Upper lobe of right lung (tissue), 1 donor: ENCODE measurements at regions not wholly inside any gene's neighbourhood (a gene's known extent, or its start where the extent isn't known, plus 50 kb on each side); places are given as distances from the start of the nearest gene placed in this dataset.

Source experiments
- ATAC-seq: fragments of 200-7000 bp; cut with Tn5 transposase; one replicate; pipeline ENCODE4 v1.9.1; 2020; ENCODE audit warnings: mild to moderate bottlenecking, moderate library complexity
- DNase-seq: peaks from one replicate; pipeline ENCODE4 v3.0.0-alpha.2; 2020
- H3K27ac ChIP-seq: fragments of 200-600 bp; one replicate; pipeline ENCODE4 v1.8.0; 2022
- H3K27me3 ChIP-seq: fragments of 200-600 bp; one replicate; pipeline ENCODE4 v1.8.0; 2022; ENCODE audit warnings: mild to moderate bottlenecking
- H3K36me3 ChIP-seq: fragments of 200-600 bp; one replicate; pipeline ENCODE4 v1.8.0; 2022
- H3K4me1 ChIP-seq: fragments of 200-600 bp; one replicate; pipeline ENCODE4 v1.8.0; 2022
- H3K4me3 ChIP-seq: fragments of 200-600 bp; one replicate; pipeline ENCODE4 v1.8.0; 2022; ENCODE audit warnings: mild to moderate bottlenecking
- H3K9me3 ChIP-seq: fragments of 200-600 bp; one replicate; pipeline ENCODE4 v1.8.0; 2022
- CTCF ChIP-seq: fragments of 200-600 bp; IDR thresholded peaks from one replicate; pipeline ENCODE4 v1.8.0; 2022; ENCODE audit warnings: antibody characterized with exemption
- intact Hi-C: fragments of 100-400 bp; cut with DNase I; formaldehyde crosslinking; loops from one replicate; pipeline ENCODE4 v1.11.0; 2022
- donor health status: DM: no; HTN: yes; CAD: no; lungs with severe emphysema.

- ATAC-seq (no peak), DNase-seq (no peak)
- Histone ChIP-seq H3K4me1 (no peaks in the 10 kb centered on the region), H3K36me3 (no peaks in the 10 kb centered on the region), H3K4me3 (no peak overlapping the region), H3K27ac (no peak overlapping the region), H3K27me3 (no peaks in the 10 kb centered on the region), H3K9me3 (no peaks in the 10 kb centered on the region)
- TF ChIP-seq CTCF, result no peak
- intact Hi-C loops, result no loop called here
These were observed 651.0 kb downstream of the NR2F1-AS1 start for GRCh38 chr5:92930057-92930456.

GRCh38 chr5:92927291-92927778 lies 653.7 kb downstream of the NR2F1-AS1 start:
- TF ChIP-seq CTCF, result no peak
- H3K4me1 ChIP-seq, result no peaks in the 10 kb centered on the region
- no peak overlapping the region for H3K4me3 ChIP-seq
- no peak for ATAC-seq
- no peaks in the 10 kb centered on the region for H3K9me3 ChIP-seq
- intact Hi-C loops, result no loop called here
- no peak overlapping the region for H3K27ac ChIP-seq
- no peaks in the 10 kb centered on the region for H3K36me3 ChIP-seq
- no peak for DNase-seq
- no peaks in the 10 kb centered on the region for H3K27me3 ChIP-seq

- no peaks in the 10 kb centered on the region for H3K9me3 ChIP-seq
- H3K27me3 ChIP-seq, result no peaks in the 10 kb centered on the region
- no peaks in the 10 kb centered on the region for H3K4me1 ChIP-seq
- TF ChIP-seq CTCF, result no peak
- intact Hi-C loops, result no loop called here
- ATAC-seq (no peak), DNase-seq (no peak)
- H3K36me3 ChIP-seq, result no peaks in the 10 kb centered on the region
- H3K27ac ChIP-seq, result no peak overlapping the region
- H3K4me3 ChIP-seq, result no peak overlapping the region
These were observed 657.1 kb downstream of the NR2F1-AS1 start for GRCh38 chr5:92923885-92924284.

- Histone ChIP-seq H3K27ac (no peak overlapping the region), H3K9me3 (no peaks in the 10 kb centered on the region), H3K4me1 (no peaks in the 10 kb centered on the region), H3K36me3 (no peaks in the 10 kb centered on the region), H3K27me3 (no peaks in the 10 kb centered on the region), H3K4me3 (no peak overlapping the region)
- ATAC-seq, result peak; percentile 26
- intact Hi-C loops, result no loop called here
- no peak for TF ChIP-seq CTCF
- DNase-seq, result no peak
These were observed 658.6 kb downstream of the NR2F1-AS1 start for GRCh38 chr5:92922231-92922967.

- DNase-seq (no peak), ATAC-seq (no peak)
- Histone ChIP-seq H3K9me3 (no peaks in the 10 kb centered on the region), H3K27me3 (no peaks in the 10 kb centered on the region), H3K36me3 (no peaks in the 10 kb centered on the region), H3K4me1 (no peaks in the 10 kb centered on the region), H3K4me3 (no peak overlapping the region), H3K27ac (no peak overlapping the region)
- no peak for TF ChIP-seq CTCF
- intact Hi-C loops, result no loop called here
These were observed 664.0 kb downstream of the NR2F1-AS1 start for GRCh38 chr5:92917044-92917443.
